ENCODE measurements at regions not wholly inside any gene's neighbourhood (a gene's known extent, or its start where the extent isn't known, plus 50 kb on each side); places are given as distances from the start of the nearest gene placed in this dataset.
"Not testable (repeated sequence)": the region's sequence is repeated elsewhere in the genome, so short reads cannot be mapped to it uniquely, and the experiment has no call there.

DNA sequence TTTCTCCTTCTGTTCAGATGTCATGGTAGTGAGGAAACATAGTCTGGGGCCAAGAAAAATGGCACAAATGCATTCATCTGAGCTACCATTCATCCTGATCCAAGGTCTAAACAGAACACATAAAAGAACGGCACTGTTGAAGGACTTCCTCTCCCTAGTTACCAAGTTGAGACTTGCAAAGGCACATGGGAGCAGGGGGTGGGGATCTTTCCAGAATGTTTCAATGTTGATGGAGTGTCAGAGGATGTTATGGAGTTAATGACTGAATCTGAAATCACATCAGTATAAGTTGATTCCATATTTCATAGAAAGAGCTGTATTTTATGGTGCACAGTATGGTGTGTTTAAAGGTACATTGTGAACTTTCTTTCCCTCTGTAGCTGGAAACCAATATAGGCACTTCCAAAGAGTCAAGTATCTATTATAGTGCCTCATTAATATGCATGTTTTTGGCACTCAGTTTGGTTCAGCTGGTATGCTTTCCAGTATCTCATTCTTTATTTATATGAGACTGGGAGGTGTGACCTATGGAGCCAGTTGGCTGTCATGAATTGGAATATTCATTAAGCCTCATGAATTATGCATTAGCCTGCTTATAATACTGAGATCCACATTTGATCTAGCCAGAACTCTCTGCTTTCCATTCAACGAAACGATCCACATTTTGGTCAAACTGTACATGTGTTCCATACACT is 603.0 kb downstream of the NR2F1-AS1 start:
- DNase-seq = no peak

DNA sequence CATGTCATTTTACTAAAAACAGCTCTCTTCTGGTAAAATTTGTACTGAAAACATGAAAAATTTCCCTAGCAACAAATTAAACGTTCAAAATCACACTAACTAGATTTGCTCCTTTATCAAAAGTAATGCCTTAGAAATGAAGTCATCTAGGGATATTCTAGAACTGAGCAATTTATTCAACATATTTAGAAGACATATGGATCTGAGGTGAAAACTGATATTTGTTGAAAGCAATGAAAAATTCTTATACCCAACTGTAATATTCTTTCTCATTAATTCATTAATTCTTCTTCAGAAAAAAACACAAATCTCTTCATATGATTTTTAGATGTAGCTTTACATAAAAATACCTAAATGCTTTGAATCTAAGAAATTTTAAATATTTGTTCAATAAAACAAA is 604.9 kb downstream of the NR2F1-AS1 start:
- DNase-seq = no peak

DNA sequence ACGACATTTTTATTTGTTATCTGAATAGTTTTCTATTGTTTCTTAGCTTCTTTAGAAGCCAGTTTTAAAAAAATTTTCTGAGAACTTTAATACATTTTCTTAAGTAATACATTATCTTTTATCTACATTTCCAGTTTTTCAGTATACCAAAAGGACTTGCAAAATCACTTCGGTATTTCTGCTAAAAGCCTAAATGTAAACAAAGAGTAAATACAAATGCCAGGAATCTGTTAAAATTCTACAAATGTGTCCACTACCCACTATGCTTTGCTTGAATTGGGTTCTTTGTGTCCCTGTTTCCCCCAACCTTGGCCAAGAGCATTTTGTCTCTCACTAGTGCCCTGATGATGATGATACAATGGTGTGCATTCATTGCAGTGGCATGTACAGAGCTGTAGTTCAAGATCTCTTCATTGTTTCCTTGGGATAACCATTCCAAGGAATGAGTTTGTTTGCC is 611.2 kb downstream of the NR2F1-AS1 start:
- no peak for DNase-seq

DNA sequence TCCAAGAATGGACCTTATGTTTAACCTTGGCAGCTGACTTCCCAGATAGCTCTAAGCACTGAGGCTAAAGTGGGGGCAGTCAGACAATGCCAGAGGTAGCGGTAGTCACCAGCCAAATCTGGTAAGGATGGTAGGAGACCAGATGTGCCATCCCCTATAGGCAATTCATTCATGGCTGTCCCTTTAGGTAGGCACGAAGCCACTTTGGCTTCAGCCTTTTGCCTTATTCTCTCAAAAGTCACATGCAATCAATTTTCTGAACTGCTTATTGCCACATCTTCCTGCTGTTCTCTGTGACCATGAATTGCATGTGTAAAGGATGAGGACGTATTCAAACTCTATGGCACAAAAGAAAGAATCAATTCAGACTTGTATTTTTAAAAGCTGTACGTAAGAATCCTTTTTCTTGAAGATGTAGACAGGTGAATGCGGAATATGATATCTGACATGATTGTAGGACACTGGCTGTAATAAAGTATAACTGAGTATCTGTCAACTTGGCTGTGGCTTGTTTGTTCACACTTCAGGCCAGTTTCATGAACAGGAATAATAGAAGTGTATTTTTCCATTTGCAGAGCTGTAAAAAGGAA is 611.7 kb downstream of the NR2F1-AS1 start:
- no peak for DNase-seq

DNA sequence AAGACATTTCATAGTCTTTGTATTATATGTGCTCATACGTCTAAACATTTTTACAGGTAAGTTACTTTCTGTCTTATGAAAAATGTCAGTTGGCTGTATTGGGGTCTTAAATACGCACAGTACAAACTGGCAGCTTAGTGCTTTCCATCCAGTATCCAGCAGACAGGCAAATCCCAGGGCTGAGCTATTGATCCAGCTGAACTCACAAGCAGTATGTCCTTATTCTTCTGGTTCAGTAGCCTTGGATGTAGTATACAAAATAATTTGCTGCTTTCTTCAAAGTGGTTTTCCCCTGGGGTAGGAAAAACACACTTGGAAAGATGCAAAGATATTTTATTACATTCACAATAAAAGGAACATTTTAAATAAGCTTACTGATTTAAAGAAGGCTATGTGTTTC is 617.2 kb downstream of the NR2F1-AS1 start:
- no peak for DNase-seq

DNA sequence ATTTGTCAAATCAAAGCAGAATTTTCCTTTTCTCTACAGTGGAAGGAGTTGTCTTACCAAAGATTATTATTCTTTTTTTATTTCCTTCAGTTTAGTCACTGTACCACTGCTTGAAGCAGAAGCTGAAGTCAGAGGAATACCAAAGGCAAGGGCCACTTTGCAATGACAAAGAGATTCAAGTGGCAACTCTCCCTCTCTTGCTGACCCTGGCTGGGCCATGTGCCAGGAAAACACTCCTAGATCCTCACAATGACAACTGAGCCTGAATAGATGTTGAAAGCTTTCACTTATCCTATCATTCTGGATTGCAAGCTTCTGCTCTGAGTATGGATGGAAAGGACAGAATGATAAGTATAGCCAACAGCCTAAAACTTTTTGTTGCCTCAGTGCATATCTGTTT is 618.3 kb downstream of the NR2F1-AS1 start:
- no peak for DNase-seq

DNA sequence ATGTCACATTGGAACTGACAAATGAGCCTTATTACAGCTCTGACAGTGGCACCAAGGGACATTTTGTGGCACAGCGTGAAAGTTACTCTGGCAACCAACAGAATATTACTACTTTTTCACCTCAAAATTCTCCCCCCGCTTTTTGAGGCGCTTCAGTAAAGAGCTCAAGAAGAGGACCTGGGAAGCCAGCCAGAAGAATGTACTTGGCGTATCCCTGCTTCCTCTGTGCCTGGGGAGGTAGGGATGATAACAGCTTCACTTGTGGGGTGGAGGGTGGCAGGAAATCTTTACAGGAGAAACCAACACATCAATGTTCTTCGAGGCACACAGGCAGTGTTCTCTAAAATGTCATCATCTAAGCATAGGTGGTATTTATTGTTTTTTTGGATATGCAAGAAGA is 624.1 kb downstream of the NR2F1-AS1 start:
- no peak for DNase-seq

DNA sequence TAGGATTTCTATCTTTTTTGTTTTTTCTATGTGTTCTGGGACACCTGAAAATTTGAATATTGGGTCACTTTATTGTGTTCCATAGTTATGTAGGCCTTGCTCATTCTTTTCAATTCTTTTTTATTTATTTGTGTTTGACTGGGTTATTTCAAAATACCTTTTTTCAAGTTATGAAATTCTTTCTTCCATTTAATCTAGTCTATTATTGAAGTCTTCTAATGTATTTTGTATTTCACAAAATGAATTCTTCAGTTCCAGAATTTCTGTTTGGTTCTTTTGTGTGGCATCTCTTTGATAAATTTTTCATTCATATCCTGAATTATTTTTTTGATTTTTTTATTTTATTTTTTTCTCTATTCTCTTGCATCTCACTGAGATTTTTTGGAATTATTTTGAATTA is 628.8 kb downstream of the NR2F1-AS1 start:
- no peak for DNase-seq

DNA sequence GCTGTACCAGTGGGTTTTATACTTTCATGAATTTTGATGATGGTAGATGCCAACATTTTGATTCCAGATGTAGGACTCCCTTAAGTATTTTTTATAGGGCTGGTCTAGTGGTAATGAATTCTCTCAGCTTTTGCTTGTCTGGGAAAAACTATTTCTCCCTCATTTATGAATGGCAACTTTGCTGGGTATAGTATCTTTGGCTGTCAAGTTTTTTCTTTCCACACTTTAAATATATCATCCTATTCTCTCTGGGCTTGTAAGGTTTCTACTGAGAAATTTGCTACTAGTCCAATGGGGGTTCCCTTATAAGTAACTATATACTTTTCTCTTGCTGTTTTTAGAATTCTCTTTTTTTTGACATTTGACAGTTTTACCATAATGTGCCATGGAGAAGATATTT is 629.3 kb downstream of the NR2F1-AS1 start:
- DNase-seq = no peak

DNA sequence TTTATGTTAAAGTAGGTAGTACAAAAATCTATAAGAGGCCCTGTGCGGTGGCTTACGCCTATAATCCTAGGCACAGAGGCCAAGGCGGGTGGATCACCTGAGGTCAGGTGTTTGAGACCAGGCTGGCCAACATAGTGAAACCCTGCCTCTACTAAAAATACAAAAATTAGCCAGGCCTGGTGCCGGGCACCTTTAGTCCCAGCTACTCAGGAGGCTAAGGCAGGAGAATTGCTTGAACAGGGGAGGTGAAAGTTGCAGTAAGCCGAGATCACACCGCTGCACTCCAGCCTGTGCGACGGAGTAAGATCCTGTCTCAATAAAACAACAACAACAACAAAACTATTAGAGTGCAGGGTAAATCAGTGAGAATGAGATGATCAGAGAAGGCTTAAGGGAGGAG is 634.5 kb downstream of the NR2F1-AS1 start:
- no peak for DNase-seq

DNA sequence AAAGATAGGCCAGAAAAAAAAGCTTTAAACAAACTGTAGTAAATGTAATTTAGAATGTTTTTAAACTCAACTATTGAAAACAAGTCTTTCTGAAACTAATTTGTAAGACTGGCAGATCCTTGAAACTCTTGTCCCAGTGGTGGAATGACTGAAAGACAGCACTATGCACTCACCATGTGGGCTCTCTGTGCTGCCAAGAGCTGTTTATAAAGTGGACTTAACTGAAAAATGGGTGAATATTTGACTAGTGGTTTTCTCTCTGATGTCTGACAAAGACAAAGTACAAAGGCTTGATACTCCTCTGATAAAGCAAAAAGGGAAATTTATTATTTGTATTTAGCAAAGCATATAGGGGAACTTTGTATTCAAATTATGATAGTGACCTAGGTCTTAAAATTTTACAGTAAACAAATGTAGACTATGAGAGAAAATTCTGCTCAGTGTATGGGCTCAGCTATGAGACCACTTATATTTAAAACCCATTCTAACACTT is 635.4 kb downstream of the NR2F1-AS1 start:
- no peak for DNase-seq

DNA sequence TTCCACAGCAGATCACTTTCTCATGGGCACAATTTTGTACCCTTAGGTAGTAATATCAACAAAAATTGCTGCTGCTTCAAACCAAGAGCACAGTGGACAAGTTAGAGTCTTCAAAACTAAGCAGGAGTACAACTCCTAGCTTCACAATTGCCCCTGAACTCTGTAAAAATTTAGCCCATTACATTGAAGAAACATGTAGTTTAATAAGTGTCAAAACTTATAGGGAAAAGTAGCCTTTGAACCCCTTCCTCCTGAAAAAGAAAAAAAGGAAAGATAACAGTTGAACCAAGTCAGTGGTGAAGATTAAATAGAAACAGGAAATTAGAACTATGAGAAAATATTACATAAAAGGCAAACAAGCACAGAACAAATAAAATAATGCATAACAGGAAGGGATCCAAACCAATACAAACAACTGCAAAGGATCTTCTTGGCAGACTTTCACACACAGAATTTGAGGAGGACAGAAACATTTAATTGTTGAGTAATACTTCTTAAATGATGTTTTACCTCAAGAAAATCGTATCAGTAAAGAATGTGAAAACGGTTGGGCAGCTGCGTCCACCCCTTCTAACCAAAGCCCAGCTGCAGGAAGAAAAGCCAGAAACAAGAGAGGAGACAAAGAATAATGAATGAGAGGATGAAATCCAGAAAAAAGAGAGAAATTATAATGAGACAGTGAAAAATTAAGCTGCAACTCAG is 636.0 kb downstream of the NR2F1-AS1 start:
- DNase-seq = no peak

DNA sequence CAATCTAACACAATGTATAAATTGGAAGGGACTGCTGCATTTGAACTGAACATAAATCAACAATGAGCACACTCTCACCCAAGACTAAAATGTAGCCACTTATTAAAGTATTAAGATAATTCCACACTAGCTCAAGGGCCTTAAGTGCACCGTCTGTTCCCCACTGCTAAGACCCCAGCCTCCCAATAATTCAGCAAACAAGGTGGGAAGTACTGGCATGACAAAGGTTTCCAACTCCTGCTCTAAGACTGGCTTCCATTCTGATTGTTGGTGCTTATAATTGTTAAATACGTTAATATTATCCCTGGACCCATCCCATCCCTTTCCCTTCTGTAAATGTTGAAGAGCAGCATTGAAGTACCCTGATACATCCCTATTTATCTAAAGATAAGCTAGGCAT is 636.7 kb downstream of the NR2F1-AS1 start:
- DNase-seq = no peak

DNA sequence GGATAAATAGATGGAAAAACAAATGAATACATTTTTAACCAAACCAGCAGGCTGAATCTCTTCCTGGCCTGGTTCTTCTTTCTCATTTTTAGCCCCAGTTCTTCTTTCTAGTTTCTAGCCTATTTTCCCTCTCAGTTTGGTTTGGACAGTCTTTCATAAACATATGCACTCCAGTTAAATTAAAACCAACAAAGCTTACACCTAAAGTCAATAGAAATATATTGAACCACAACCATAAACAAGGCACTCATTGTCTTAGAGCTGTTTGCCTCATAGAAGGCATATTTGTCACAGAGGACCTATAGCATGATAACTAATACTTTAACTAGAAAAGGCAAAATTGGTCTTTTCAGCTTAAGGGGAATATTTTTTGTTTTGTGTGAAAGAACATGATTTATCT is 638.3 kb downstream of the NR2F1-AS1 start:
- DNase-seq = no peak

DNA sequence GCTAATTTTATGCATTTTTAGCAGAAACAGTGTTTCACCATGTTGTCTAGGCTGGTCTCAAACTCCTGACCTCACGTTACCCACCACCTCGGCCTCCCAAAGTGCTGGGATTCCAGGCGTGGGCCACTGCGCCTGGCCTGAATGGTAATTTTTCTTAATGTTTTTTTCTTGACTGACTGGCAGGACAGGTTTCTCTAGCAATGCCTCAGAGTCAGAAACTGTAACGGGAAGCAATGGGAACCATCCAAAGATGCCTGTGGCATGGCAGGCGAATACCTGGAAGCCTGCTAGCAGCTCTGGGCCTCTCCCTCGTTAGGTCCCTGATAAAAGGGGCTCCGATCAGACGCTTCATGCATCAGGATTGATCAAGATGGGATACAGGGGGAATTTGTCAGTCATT is 639.2 kb downstream of the NR2F1-AS1 start:
- no peak for DNase-seq

DNA sequence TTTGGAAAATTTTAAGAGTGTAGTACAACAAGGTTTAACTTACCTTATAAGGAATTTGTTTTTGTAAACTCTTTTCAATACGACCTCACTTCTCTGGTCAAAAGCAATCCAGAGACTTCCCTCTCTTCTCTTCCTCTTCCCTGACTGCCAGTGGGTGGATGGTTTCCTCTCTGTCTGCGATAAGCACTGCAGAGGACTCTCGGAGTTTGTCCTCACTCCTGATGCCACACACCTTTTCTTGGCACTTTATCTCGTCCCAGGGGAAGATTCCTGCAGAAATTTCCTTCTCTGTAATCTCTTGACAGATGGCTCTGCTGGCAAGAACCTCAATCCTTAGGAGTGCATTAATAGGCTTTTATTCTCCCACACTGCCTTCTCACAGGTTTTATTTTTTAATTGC is 641.6 kb downstream of the NR2F1-AS1 start:
- DNase-seq = no peak

DNA sequence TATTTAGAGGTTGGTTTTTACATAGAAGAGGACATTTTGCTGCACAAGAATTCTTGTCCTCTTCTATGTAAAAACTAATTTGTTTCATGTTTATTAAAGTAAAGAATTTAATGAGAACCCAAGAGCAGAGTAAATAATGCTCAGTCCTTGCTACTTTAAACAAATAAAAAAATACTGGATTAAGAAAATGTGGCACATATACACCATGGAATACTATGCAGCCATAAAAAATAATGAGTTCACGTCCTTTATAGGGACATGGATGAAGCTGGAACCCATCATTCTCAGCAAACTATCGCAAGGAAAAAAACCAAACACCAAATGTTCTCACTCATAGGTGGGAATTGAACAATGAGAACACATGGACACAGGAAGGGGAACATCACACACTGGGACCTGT is 643.6 kb downstream of the NR2F1-AS1 start:
- not testable (repeated sequence) for DNase-seq

DNA sequence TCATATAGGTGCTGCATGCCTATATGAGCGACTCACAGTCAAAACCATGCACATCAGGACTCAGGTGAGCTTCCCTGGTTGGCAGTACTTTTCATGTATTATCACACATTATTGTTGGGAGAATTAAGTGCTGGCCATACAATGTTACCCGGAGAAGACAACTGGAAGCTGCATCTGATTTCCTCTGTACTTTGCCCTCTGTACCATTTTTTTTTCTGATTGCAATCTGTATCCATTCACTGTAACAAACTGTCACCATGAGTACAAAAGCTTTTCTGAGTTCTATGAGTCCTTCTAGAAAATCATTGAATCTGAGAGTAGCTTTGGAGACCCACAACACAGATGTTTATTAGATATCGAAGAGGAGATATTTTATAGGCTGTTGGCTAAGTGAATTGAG is 651.0 kb downstream of the NR2F1-AS1 start:
- DNase-seq = no peak

DNA sequence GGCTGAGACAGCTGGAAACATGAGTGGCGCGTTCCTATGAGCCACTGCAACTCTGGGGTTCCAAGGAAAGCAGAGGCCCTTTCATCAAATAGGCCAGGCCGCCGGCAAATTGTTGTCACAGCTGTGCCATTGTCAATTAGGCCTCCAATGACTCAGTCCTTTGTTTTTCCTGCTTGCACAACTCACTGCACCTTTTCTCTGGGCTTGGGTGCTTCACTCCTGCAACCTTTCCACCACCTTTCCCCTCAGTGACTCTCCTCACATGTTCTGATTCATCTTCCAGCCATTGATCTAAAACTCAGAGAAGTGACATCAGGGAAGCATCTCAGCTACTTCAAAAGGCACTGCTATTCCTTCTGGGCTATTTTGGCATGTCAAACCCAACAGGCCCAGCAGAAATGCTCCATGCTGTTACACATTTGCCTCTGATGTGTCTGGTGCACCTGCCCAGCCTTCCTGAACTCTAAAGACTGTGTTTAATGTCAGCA is 653.7 kb downstream of the NR2F1-AS1 start:
- DNase-seq = no peak

DNA sequence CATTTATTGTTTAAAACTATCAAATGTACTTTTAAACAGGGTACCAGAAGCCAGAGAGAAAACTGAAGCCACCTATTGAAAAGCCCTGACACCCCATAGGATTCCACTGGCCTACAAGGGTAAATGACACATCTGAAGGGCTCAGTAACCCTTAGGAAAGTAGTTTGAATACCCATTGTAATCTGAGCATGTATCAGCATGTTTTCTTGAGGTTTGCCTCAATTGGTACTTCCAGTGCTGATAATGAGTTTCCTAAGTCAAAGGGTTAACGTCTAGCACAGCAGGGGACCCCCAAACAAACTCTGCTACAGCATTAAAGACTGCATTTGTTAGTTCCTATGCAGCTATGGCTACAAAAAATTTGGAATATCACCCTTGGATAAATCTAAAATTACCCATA is 657.1 kb downstream of the NR2F1-AS1 start:
- DNase-seq = no peak

DNA sequence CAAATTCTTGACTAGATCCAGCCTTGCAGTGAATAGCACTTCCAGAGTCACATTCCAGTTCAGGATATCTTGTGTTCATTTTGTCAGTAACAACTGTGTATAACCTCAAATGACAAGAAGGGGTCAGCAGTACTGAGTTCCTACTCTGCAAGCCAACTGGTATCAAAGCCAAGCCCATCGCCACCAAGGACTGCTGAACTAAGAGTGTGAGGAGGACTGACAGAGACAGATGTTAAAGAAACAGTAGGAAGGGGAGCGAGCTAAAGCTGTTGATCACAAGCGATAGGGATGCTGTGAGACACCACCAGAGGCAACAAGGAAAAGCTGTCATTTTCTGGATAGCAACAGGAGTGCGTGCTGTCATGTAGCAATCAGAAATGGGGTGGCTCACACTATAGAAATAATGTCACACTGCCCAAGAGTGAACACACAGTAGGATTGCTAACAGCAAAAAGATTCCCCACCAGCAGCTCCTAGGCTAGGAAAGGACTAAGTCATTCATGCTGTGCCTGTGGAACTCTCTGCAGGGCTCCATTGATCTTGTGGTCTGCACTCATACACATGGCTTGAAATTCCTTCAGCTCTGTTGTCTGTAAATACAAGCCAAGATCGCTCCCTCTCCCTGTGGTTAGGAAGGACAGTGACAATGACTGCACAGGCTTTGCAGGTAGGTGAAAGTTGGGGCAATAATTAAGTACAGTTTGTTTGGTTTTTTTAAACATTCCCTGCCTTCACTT is 658.6 kb downstream of the NR2F1-AS1 start:
- no peak for DNase-seq

DNA sequence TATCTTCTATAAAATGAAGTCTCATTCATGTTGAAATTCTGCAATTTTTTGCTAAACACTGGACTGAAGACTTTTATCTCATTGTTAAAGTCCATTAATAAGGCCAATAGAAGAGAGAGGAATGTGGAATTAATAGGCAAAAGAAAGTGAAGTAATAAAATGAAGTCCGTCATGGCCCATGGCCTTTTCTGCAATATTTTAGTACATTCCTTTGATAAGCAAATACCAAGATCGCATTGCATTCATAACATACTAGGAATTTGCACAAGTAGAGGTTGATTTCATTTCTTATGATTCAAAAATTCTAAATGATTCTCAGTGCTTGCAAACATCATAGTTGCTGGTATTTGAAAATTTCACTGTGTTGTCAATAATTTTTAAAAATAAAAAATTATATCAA is 664.0 kb downstream of the NR2F1-AS1 start:
- DNase-seq = no peak

DNA sequence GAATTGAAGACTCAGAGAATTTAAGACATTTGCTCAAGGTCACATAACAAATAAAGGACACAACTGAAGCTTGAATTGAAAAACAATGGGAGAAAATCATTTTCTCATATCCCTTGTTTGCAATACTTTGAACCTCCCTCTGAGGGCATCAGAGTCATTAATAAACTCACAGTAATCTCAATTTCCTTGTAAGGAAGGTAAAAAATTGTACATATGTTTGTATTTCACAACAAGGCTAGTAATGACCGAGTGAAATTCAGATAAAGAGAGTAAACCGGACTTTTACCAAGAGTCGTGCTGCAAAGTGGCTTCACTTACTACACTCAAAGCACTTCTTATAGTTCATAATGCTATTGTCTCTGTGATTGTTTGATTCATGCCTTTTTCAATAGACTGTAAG is 665.0 kb downstream of the NR2F1-AS1 start:
- no peak for DNase-seq

Data from T1000 (cell line).